ENCODE measurements at regions not wholly inside any gene's neighbourhood (a gene's known extent, or its start where the extent isn't known, plus 50 kb on each side); places are given as distances from the start of the nearest gene placed in this dataset.
A peak's percentile ranks its signal among the peaks of the same experiment; 100 is the strongest.

GRCh38 chr15:69522361-69522760 lies 69.7 kb downstream of the RPLP1 start:
- DNase-seq (ENCODE audit: low read depth, low spot score): no peak
- Histone ChIP-seq H3K9me3 (ENCODE audit: control insufficient read depth, low read depth, low read length) (no peaks in the 10 kb centered on the region), H3K9me1 (ENCODE audit: control insufficient read depth, extremely low read depth, insufficient read depth, low read length) (no peaks in the 10 kb centered on the region), H3K27ac (ENCODE audit: control insufficient read depth, insufficient read depth, low read length) (no peak overlapping the region), H3K27me3 (ENCODE audit: control insufficient read depth, extremely low read depth, insufficient read depth, low read length) (peaks cover 9% of the 10 kb centered on the region), H3K9ac (ENCODE audit: control insufficient read depth, extremely low read depth, insufficient read depth, low read length) (no peak overlapping the region), H3K4me2 (ENCODE audit: control insufficient read depth, extremely low read depth, insufficient read depth, low read depth, low read length) (no peak overlapping the region), H4K20me1 (ENCODE audit: control insufficient read depth, extremely low read depth, insufficient read depth, low read length) (no peaks in the 10 kb centered on the region), H3K36me3 (ENCODE audit: control insufficient read depth in 2 of 2, extremely low read depth in 1 of 2, insufficient read depth in 2 of 2, low read length in 2 of 2) (no peaks in the 10 kb centered on the region), H3K4me1 (ENCODE audit: control insufficient read depth, extremely low read depth, insufficient read depth, low read length) (no peaks in the 10 kb centered on the region), H2AFZ (ENCODE audit: control insufficient read depth, low read length) (no peak overlapping the region), H3K4me3 (ENCODE audit: control insufficient read depth in 2 of 3, extremely low read depth in 1 of 3, insufficient read depth in 2 of 3, low read depth in 1 of 3, low read length in 3 of 3) (no peak overlapping the region), H3K79me2 (ENCODE audit: control insufficient read depth, insufficient read depth, low read length) (no peaks in the 10 kb centered on the region)
- FAIRE-seq: no peak
- dilution Hi-C loops (cut with MboI; ENCODE audit: extremely low pct_ligation_motif_present, low sequenced_read_pairs): no loop called here
- TF ChIP-seq EZH2 (IDR thresholded peaks at IDR 0.05; ENCODE audit: low read length) (no peak), CTCF (optimal IDR thresholded peaks at IDR 0.05 in 1 of 3, IDR thresholded peaks at IDR 0.05 in 1 of 3, conservative IDR thresholded peaks at IDR 0.05 in 1 of 3; ENCODE audit: extremely low read depth in 1 of 3, insufficient read depth in 2 of 3, low read length in 3 of 3) (no peak)

- H3K9me3 ChIP-seq (ENCODE audit: control insufficient read depth, low read depth, low read length): no peaks in the 10 kb centered on the region
- H3K4me1 ChIP-seq (ENCODE audit: control insufficient read depth, extremely low read depth, insufficient read depth, low read length): no peaks in the 10 kb centered on the region
- dilution Hi-C loops (cut with MboI; ENCODE audit: extremely low pct_ligation_motif_present, low sequenced_read_pairs): no loop called here
- H4K20me1 ChIP-seq (ENCODE audit: control insufficient read depth, extremely low read depth, insufficient read depth, low read length): no peaks in the 10 kb centered on the region
- no peaks in the 10 kb centered on the region for H3K79me2 ChIP-seq (ENCODE audit: control insufficient read depth, insufficient read depth, low read length)
- DNase-seq (ENCODE audit: low read depth, low spot score): no peak
- no peak overlapping the region for H3K27ac ChIP-seq (ENCODE audit: control insufficient read depth, insufficient read depth, low read length)
- no peaks in the 10 kb centered on the region for H3K36me3 ChIP-seq (ENCODE audit: control insufficient read depth in 2 of 2, extremely low read depth in 1 of 2, insufficient read depth in 2 of 2, low read length in 2 of 2)
- H3K9ac ChIP-seq (ENCODE audit: control insufficient read depth, extremely low read depth, insufficient read depth, low read length): no peak overlapping the region
- H3K27me3 ChIP-seq (ENCODE audit: control insufficient read depth, extremely low read depth, insufficient read depth, low read length): peaks cover 3% of the 10 kb centered on the region
- FAIRE-seq: peak; percentile 69
- no peaks in the 10 kb centered on the region for H3K9me1 ChIP-seq (ENCODE audit: control insufficient read depth, extremely low read depth, insufficient read depth, low read length)
- no peak overlapping the region for H3K4me2 ChIP-seq (ENCODE audit: control insufficient read depth, extremely low read depth, insufficient read depth, low read depth, low read length)
- no peak overlapping the region for H3K4me3 ChIP-seq (ENCODE audit: control insufficient read depth in 2 of 3, extremely low read depth in 1 of 3, insufficient read depth in 2 of 3, low read depth in 1 of 3, low read length in 3 of 3)
- H2AFZ ChIP-seq (ENCODE audit: control insufficient read depth, low read length): no peak overlapping the region
- TF ChIP-seq CTCF (optimal IDR thresholded peaks at IDR 0.05 in 1 of 3, IDR thresholded peaks at IDR 0.05 in 1 of 3, conservative IDR thresholded peaks at IDR 0.05 in 1 of 3; ENCODE audit: extremely low read depth in 1 of 3, insufficient read depth in 2 of 3, low read length in 3 of 3): peak; percentile 75 to 80 (median 77)
- TF ChIP-seq EZH2 (IDR thresholded peaks at IDR 0.05; ENCODE audit: low read length): no peak
Measured at GRCh38 chr15:69523010-69524001, 70.7 kb downstream of the RPLP1 start.

All from keratinocyte (primary cell).